GM18868 (cell line): ENCODE measurements at regions not wholly inside any gene's neighbourhood (a gene's known extent, or its start where the extent isn't known, plus 50 kb on each side); places are given as distances from the start of the nearest gene placed in this dataset.

Experiments
- ATAC-seq: cut with Tn5 transposase; IDR thresholded peaks from one replicate; pipeline ENCODE4 v1.9.1; 2021; ENCODE audit warnings: mild to moderate bottlenecking, moderate library complexity; ENCODE audit not compliant: unreplicated experiment

- ATAC-seq, result no peak
Measured at GRCh38 chr11:26777372-26777808, 55.5 kb upstream of the SLC5A12 start.

DNA sequence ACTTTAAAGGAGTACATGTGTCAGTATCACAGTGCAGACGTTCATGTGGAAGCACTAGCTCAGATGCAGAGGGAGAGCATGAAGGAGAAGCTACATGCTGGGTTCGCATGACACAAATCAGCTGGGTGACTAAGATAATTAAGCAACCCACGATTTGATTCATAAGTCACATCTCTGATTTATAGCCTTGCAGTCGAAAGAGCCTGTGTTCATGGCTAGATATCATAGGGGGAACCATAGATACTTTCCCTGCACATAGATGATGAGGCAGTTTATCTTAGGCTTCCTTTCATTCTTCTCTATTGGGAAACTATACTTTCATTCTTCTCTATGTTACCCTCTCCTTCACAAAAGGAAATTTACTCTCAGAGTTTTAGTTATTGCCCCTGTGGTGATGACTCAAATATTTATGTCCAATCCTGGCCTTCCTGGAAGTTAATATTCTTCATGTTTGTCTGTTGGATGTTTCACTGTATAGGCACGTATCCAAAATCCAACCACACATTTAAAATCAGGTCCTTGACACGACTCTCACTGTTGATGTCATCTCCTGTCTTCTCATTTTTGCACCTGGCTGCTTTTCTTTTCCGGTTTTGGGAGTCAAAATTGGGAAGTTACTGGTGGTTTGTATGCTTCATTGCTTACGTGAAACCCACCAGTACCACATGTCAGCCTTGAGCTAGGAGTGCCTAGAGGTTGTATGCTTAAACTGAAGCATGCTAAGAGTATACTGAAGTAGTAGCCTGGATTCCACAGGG is 56.3 kb upstream of the SLC5A12 start:
- ATAC-seq, result peak; percentile 58

GRCh38 chr11:26779074-26779865 is 57.4 kb upstream of the SLC5A12 start:
- no peak for ATAC-seq

GRCh38 chr11:26780376-26781085 is 58.7 kb upstream of the SLC5A12 start:
- ATAC-seq, result no peak

GRCh38 chr11:26782220-26782965 is 60.5 kb upstream of the SLC5A12 start:
- no peak for ATAC-seq

GRCh38 chr11:26783997-26784396 is 62.1 kb upstream of the SLC5A12 start:
- no peak for ATAC-seq

GRCh38 chr11:26790738-26791137 is 68.9 kb upstream of the SLC5A12 start:
- no peak for ATAC-seq

- ATAC-seq, result no peak
Measured at GRCh38 chr11:26792941-26793340, 71.1 kb upstream of the SLC5A12 start.

DNA sequence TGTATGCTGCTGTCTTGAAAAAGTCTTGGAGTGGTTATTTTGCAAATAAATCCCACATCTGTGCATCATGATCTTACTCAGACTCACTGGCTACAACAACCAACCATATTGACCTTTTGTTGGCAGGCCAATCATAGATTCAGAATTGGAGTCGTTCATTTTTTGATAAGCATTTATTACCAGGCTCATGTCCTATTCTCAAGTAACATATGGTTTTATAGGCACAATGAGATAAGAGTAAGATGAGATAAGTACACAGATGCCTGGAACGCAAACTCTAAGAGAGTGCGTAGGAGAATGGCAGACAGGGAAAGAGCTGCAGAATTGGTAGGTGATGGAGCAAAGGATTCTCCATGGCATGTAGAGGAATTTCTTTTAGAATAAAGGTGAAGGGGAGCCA is 71.6 kb upstream of the SLC5A12 start:
- ATAC-seq, result no peak

DNA sequence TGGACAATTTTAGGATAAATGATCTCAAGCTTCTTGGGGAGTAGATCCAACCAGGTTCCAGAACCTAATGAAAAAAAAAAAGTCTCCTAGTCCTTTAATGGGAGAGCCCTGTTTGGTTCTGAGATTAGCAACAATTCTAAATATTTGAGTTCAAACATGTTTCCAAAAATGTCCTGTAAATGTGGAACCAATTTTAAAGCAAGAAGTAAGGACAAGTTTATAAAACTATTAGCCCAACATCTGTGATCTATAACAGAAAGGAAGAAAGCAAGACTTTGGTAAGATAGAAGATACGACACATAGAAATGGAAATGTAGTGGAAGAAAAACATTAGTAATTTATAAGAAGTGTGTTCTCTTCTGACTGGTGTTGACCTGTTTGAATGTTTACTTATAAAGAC is 79.7 kb upstream of the SLC5A12 start:
- ATAC-seq, result no peak

DNA sequence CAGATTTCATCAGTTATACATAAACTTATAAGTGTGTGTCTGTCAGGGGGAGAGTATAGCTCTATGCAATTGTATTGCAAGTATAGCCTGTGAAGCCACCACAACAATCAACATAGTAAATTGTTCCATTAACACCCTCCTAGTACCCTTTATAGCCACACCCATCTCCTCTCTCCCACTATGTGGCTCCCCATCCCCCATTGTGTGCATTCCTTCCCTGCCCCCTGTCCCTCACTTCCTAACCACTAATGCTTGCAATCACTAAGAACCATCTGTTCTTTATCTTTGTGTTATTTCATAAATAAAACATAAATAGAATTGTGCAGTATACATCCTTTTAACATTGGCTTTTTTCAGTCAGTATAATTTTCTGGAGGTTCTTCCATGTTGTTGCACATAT is 83.1 kb upstream of the SLC5A12 start:
- ATAC-seq, result no peak

- ATAC-seq, result no peak
Measured at GRCh38 chr11:26806219-26806618, 84.4 kb upstream of the SLC5A12 start.

GRCh38 chr11:26820739-26821138 is 98.9 kb upstream of the SLC5A12 start:
- ATAC-seq, result no peak

- no peak for ATAC-seq
Measured at GRCh38 chr11:26823963-26824362, 102.1 kb upstream of the SLC5A12 start.

DNA sequence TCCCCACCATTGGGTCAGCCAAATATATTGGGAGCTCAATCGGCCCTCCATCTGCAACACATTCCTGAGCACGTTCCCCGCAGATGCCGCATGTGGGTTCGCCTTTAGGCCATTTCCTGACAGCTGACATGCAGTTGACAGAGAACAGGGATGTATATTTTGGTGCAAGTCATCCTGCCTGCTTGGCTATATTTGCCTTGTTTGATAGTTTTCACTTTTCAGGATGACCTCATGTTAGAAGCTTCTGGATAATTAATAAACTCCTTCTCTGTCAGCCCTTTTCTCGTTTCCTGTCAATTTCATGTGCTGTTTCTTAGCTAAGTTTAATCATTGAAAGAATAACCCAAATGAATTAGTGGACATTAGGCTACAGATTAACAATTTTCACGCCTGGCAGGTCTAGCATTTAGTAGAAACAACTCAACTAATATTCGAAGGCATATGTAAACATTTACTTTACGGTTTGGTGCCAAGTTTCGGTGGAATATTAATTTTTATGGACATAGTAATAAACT is 105.8 kb upstream of the SLC5A12 start:
- no peak for ATAC-seq

GRCh38 chr11:26828288-26828687 is 106.4 kb upstream of the SLC5A12 start:
- no peak for ATAC-seq

DNA sequence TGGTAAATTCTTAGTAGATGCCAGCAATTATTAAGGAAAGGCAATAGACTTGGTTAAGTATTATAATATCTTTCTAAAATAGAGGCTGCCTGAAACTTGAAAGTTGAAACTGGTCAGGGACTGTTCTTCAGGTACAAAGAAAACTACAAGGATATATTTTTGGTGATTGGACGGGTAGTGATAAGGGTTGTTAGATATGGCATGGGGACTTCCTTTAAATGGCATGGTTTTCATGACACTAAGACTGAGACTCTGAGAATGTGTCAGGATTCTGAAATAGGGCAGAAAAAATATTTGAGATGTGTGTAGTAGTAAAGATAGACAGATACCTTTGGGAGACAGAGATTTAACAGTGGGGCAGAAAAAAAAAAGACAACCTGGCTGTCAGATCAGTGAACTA is 108.4 kb upstream of the SLC5A12 start:
- no peak for ATAC-seq

DNA sequence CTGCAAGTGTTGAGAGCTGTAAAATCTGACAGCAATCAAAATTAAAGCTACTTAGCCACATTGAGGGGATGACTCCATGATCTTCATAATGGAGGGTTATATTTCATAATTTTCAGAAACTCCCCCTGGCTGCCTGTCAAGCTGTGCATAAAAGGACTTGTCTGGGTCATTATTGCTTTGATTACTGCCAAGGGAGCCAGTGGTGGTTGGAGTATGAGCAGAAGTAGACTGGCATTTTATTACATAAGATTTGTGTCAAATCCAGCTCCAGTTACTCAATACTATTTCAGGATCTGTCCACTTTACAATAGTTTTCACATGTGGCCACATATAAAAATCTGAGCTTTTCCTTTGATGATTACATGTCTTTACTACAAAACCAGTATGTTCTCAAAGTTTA is 108.9 kb upstream of the SLC5A12 start:
- no peak for ATAC-seq

DNA sequence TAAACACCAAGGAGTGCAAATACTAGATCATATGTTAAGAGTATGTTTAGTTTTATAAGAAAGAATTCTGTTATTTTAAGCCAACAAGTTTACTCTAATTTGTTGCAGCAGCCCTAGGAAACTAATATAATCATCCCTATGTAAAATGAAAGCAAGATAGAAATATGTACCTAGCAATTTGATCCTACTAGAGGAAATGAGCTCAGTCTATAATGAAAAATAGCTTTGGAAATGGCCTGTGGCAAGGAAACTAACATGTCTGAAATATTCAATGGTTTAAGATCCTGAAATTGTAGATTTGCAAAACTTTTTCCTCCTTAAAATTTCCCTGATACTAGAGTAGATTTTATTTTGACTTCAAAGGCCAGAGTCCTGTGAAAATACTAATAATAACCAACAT is 112.7 kb upstream of the SLC5A12 start:
- ATAC-seq, result no peak

- no peak for ATAC-seq
Measured at GRCh38 chr11:26835611-26836010, 113.8 kb upstream of the SLC5A12 start.

DNA sequence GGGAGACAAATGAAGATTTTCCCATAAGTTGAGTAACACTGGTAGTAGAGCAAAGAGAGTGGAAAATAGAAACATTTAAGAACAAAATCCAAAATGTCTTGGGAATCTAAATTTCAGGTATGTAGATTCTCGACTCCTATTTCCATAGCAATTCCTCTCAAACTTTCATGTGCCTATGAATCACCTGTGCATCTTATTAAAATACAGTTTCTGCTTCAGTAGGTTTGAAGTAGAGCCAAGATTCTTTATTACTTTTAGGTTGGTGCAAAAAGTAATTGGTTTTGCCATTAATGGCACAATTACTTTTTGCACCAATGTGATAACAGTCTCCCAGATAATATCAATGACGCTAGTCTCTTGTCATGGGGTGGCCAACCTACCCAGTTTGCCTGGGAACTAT is 115.3 kb upstream of the SLC5A12 start:
- no peak for ATAC-seq
